Activated CD4-positive, alpha-beta memory T cell treated with anti-CD3 and anti-CD28 coated beads for 36 hours (primary cell): ENCODE measurements at regions not wholly inside any gene's neighbourhood (a gene's known extent, or its start where the extent isn't known, plus 50 kb on each side); places are given as distances from the start of the nearest gene placed in this dataset.
"Not testable (repeated sequence)": the region's sequence is repeated elsewhere in the genome, so short reads cannot be mapped to it uniquely, and the experiment has no call there.

ENCODE experiments used
- CTCF ChIA-PET: fragments of 350-600 bp; sonication (Branson Sonifier 250); formaldehyde crosslinking; loops from one replicate; lab custom pipeline; 2021; ENCODE audit warnings: antibody characterized with exemption, inconsistent platforms; lab: Charles Lee
- POLR2A ChIA-PET: fragments of 350-600 bp; sonication (Branson Sonifier 250); formaldehyde crosslinking; loops from one replicate; lab custom pipeline; 2021; ENCODE audit warnings: antibody characterized with exemption; lab: Charles Lee
- DNase-seq: peaks from one replicate; pipeline ENCODE4 v3.0.0-alpha.2; 2020
- H3K27ac Mint-ChIP-seq: one replicate; pipeline ENCODE4 v1.8.0; 2021; ENCODE audit warnings: mixed read lengths
- H3K27me3 Mint-ChIP-seq: one replicate; pipeline ENCODE4 v1.8.0; 2021; ENCODE audit warnings: mixed read lengths
- H3K36me3 Mint-ChIP-seq: one replicate; pipeline ENCODE4 v1.8.0; 2021; ENCODE audit warnings: mixed read lengths
- H3K4me1 Mint-ChIP-seq: one replicate; pipeline ENCODE4 v1.8.0; 2021; ENCODE audit warnings: low read depth, mixed read lengths
- H3K4me3 Mint-ChIP-seq: one replicate; pipeline ENCODE4 v1.8.0; 2021; ENCODE audit warnings: mild to moderate bottlenecking, mixed read lengths
- H3K9me3 Mint-ChIP-seq: one replicate; pipeline ENCODE4 v1.8.0; 2021; ENCODE audit warnings: mixed read lengths
- intact Hi-C: fragments of 100-400 bp; cut with micrococcal nuclease; formaldehyde crosslinking; loops from one replicate; pipeline ENCODE4 v1.15.1; 2023

GRCh38 chr1:80158266-80158665 lies 1151.7 kb upstream of the ADGRL4 start:
- H3K36me3 Mint-ChIP-seq = no peaks in the 10 kb centered on the region
- H3K4me3 Mint-ChIP-seq = no peak overlapping the region
- POLR2A ChIA-PET = no interaction called here
- no peak overlapping the region for H3K27ac Mint-ChIP-seq
- H3K4me1 Mint-ChIP-seq = no peaks in the 10 kb centered on the region
- no peak for DNase-seq
- H3K9me3 Mint-ChIP-seq = peaks cover 12% of the 10 kb centered on the region
- CTCF ChIA-PET = no interaction called here
- intact Hi-C loops = no loop called here
- no peaks in the 10 kb centered on the region for H3K27me3 Mint-ChIP-seq

DNA sequence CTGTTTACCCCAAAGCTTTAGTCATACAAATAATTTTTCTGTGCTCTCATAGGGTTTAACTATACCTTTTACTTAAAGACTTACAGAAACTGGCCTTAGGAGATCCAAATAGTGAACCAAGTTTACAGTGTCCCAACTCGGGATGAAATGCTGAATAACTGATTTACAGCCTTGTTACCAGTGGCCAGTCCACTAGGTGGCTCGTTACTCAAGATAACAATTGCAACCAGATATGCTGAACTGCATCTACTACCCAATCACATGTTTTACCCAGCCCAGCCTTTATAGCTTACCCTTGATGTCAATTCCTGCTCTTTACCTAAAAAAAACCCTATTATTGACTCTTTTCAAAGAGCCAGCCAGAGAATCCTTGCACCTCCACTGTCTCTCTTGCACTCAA lies 1148.8 kb upstream of the ADGRL4 start:
- H3K4me3 Mint-ChIP-seq = no peak overlapping the region
- H3K9me3 Mint-ChIP-seq = peaks cover 16% of the 10 kb centered on the region
- CTCF ChIA-PET = no interaction called here
- H3K27me3 Mint-ChIP-seq = no peaks in the 10 kb centered on the region
- POLR2A ChIA-PET = no interaction called here
- H3K27ac Mint-ChIP-seq = no peak overlapping the region
- intact Hi-C loops = no loop called here
- H3K36me3 Mint-ChIP-seq = no peaks in the 10 kb centered on the region
- H3K4me1 Mint-ChIP-seq = no peaks in the 10 kb centered on the region
- DNase-seq = no peak

DNA sequence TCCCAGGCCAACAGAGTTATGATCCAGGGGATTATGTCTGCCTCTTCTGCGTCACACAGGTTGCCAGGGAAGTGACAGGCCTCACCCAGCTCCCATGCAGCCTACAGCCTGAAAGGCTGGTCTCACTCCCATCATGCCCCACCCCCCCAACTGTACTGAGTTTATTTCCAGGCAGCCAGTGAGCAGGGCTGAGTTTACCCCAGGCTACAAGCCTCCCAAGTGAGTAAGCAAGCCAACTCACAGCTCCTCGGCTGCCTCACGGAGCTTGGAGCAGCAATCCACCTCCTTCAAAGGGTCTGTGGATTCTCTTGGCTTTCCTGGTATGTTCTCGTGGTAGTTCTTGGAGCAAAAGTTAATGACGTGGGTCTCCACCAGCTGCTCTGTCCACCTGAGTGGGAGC lies 1147.6 kb upstream of the ADGRL4 start:
- Mint-ChIP-seq H3K36me3 (no peaks in the 10 kb centered on the region), H3K4me3 (no peak overlapping the region), H3K27ac (no peak overlapping the region), H3K4me1 (no peaks in the 10 kb centered on the region), H3K9me3 (peaks cover 17% of the 10 kb centered on the region), H3K27me3 (no peaks in the 10 kb centered on the region)
- POLR2A ChIA-PET = no interaction called here
- intact Hi-C loops = no loop called here
- no peak for DNase-seq
- CTCF ChIA-PET = no interaction called here

DNA sequence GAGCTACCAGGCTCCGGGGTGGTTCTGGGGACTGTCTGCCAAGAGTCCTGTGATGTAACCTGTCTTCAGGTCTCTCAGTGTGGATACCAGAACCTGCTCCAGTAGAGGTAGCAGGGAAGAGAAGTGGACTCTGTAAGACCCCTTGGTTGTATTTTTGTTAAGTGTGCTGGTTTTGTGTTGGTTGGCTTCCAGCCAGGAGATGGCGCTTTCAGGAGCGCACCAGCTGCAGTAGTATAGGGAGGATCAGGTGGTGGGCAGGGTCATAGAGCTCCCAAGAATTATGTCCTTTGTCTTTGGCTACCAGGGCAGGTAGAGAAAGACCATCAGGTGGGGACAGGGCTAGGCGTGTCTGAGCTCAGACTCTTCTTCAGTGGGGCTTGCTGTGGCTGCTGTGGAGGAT lies 1147.2 kb upstream of the ADGRL4 start:
- CTCF ChIA-PET = no interaction called here
- Mint-ChIP-seq H3K9me3 (peaks cover 19% of the 10 kb centered on the region), H3K27ac (no peak overlapping the region), H3K4me1 (no peaks in the 10 kb centered on the region), H3K36me3 (no peaks in the 10 kb centered on the region), H3K27me3 (no peaks in the 10 kb centered on the region), H3K4me3 (no peak overlapping the region)
- DNase-seq = no peak
- intact Hi-C loops = no loop called here
- POLR2A ChIA-PET = no interaction called here

DNA sequence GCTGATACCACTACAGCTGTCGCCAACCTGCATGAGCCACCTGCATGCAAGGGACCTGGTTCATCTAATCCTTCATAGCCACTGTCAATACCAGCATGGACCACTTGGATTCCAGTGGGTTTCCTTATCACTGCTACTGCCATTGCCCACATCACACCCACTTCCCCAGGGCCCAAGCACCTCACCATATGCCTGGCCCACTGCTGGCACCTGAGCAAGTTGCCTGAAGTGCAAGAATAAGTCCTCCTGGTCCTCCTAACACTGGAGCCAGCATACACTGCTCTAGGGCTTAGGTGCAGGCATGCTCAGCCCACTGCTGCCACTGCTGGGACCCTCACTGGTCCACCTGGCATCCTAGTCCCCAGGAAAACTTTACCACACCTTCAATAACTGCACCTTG lies 1136.8 kb upstream of the ADGRL4 start:
- POLR2A ChIA-PET = no interaction called here

GRCh38 chr1:80137946-80138602 lies 1131.5 kb upstream of the ADGRL4 start:
- POLR2A ChIA-PET, H3K4me1 Mint-ChIP-seq, H3K36me3 Mint-ChIP-seq, H3K27ac Mint-ChIP-seq, H3K4me3 Mint-ChIP-seq, H3K9me3 Mint-ChIP-seq, DNase-seq, H3K27me3 Mint-ChIP-seq, CTCF ChIA-PET, intact Hi-C loops: not testable (repeated sequence)

More for the DNA sequence above, 1136.8 kb upstream of the ADGRL4 start:
- Mint-ChIP-seq H3K27me3 (no peaks in the 10 kb centered on the region), H3K4me3 (no peak overlapping the region), H3K36me3 (no peaks in the 10 kb centered on the region), H3K4me1 (no peaks in the 10 kb centered on the region), H3K27ac (no peak overlapping the region), H3K9me3 (peaks cover 25% of the 10 kb centered on the region)
- intact Hi-C loops = no loop called here
- DNase-seq = no peak
- CTCF ChIA-PET = no interaction called here

DNA sequence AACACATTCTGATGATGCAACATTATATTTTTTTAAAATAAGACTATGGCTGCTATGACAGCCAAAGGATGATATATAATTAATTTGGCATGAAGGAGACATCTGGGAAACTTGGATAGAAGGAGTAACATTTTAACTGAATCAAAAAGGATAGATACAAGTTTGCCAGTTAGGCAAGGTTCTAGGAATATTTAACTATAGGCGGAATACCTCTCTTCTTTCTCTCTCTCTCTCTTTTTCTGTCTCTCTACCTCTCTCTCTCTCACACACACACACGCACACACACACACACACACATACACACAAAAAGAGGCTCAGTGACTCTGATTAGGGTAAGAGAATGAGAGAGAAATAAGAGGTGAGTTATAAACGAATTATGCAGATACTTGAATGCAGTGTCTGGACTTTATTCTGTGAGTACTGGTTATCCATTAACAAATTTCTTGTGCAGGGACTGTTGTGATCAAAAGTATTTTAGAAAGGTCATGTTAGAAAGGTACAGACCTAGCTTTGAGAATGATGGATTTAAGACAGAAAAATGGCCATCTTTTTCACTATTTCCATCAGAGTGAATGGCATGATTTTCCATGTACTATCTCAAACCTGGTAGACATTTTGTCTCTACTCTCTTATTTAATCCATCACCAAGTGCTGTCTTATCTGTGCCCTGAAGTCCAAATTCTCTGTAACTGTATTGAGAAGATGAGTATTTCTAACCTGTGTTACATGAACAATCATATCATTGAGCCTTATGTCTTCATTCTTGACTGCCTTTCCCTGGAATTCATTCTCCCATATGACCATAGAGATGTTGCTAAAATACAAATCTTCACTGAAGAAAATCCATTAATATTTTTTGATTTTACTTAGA lies 1106.9 kb upstream of the ADGRL4 start:
- CTCF ChIA-PET = no interaction called here
- Mint-ChIP-seq H3K4me3 (no peak overlapping the region), H3K9me3 (peaks cover 42% of the 10 kb centered on the region), H3K4me1 (no peaks in the 10 kb centered on the region), H3K27ac (no peak overlapping the region), H3K27me3 (no peaks in the 10 kb centered on the region), H3K36me3 (no peaks in the 10 kb centered on the region)
- intact Hi-C loops = no loop called here
- no peak for DNase-seq
- POLR2A ChIA-PET = no interaction called here

GRCh38 chr1:80101159-80101558 lies 1094.6 kb upstream of the ADGRL4 start:
- intact Hi-C loops = no loop called here

GRCh38 chr1:80099713-80100112 lies 1093.2 kb upstream of the ADGRL4 start:
- CTCF ChIA-PET = no interaction called here
- POLR2A ChIA-PET = no interaction called here
- Mint-ChIP-seq H3K27ac (no peak overlapping the region), H3K4me3 (no peak overlapping the region), H3K27me3 (no peaks in the 10 kb centered on the region), H3K4me1 (no peaks in the 10 kb centered on the region), H3K9me3 (peaks cover 31% of the 10 kb centered on the region), H3K36me3 (no peaks in the 10 kb centered on the region)
- DNase-seq = no peak
- intact Hi-C loops = no loop called here

More at GRCh38 chr1:80101159-80101558, 1094.6 kb upstream of the ADGRL4 start:
- Mint-ChIP-seq H3K36me3 (no peaks in the 10 kb centered on the region), H3K9me3 (peaks cover 31% of the 10 kb centered on the region), H3K4me1 (no peaks in the 10 kb centered on the region), H3K4me3 (no peak overlapping the region), H3K27me3 (no peaks in the 10 kb centered on the region), H3K27ac (no peak overlapping the region)
- ChIA-PET CTCF (no interaction called here), POLR2A (no interaction called here)
- no peak for DNase-seq

GRCh38 chr1:80085067-80085466 lies 1078.5 kb upstream of the ADGRL4 start:
- intact Hi-C loops = no loop called here
- H3K36me3 Mint-ChIP-seq = no peaks in the 10 kb centered on the region
- H3K4me3 Mint-ChIP-seq = no peak overlapping the region
- no peak overlapping the region for H3K27ac Mint-ChIP-seq
- H3K9me3 Mint-ChIP-seq = peaks cover 25% of the 10 kb centered on the region
- CTCF ChIA-PET = no interaction called here
- no peaks in the 10 kb centered on the region for H3K27me3 Mint-ChIP-seq
- no peak for DNase-seq
- POLR2A ChIA-PET = no interaction called here
- H3K4me1 Mint-ChIP-seq = no peaks in the 10 kb centered on the region

DNA sequence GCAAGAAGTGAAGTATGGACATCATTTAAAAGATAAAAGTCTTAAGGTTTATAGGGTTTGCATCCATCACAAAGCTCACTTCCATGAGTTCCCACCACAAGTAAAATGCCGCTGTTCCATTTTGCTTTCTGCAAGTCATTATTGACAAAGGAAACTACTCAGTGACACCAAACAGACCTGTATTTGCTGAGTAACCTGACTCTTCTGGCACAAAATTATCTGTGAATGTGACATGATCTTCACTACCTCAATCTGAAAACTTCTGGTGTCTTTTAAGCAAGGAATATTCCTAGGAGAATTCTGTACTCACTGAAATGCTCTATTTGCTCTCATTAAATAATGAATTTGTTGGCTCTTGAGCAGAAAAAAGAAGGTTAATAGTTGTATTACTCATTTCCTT lies 1077.4 kb upstream of the ADGRL4 start:
- H3K36me3 Mint-ChIP-seq = no peaks in the 10 kb centered on the region

DNA sequence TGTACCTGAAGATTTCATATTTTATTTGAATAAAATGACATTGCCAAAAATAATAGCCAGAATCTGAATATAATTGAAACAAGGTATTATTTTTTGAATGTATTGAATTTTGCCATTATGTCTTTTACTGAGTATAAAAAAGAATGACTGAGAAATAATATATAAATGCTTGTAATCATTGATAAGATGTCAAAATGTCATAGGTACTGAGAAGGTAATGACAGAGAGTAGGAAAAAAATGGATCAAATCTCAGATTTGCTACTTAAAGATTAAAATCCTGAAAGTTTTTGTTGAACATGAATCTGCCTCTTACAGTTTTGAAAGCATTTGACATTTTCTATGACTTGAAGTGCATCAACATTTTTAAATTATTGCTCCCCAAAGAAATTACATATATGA lies 1069.9 kb upstream of the ADGRL4 start:
- ChIA-PET CTCF (no interaction called here), POLR2A (no interaction called here)
- no peak for DNase-seq
- H3K36me3 Mint-ChIP-seq = no peaks in the 10 kb centered on the region
- H3K9me3 Mint-ChIP-seq = peaks cover 15% of the 10 kb centered on the region
- H3K27me3 Mint-ChIP-seq = no peaks in the 10 kb centered on the region
- no peaks in the 10 kb centered on the region for H3K4me1 Mint-ChIP-seq
- intact Hi-C loops = no loop called here
- H3K4me3 Mint-ChIP-seq = no peak overlapping the region
- no peak overlapping the region for H3K27ac Mint-ChIP-seq

More for the DNA sequence above, 1077.4 kb upstream of the ADGRL4 start:
- POLR2A ChIA-PET = no interaction called here
- Mint-ChIP-seq H3K9me3 (peaks cover 25% of the 10 kb centered on the region), H3K27me3 (no peaks in the 10 kb centered on the region), H3K4me1 (no peaks in the 10 kb centered on the region), H3K4me3 (no peak overlapping the region), H3K27ac (no peak overlapping the region)
- intact Hi-C loops = no loop called here
- no peak for DNase-seq
- CTCF ChIA-PET = no interaction called here

GRCh38 chr1:80075351-80075750 lies 1068.8 kb upstream of the ADGRL4 start:
- no peak overlapping the region for H3K4me3 Mint-ChIP-seq
- no peaks in the 10 kb centered on the region for H3K27me3 Mint-ChIP-seq
- CTCF ChIA-PET = no interaction called here
- POLR2A ChIA-PET = no interaction called here
- no peaks in the 10 kb centered on the region for H3K36me3 Mint-ChIP-seq
- no peaks in the 10 kb centered on the region for H3K4me1 Mint-ChIP-seq
- no peak overlapping the region for H3K27ac Mint-ChIP-seq
- no peak for DNase-seq
- H3K9me3 Mint-ChIP-seq = peaks cover 10% of the 10 kb centered on the region
- intact Hi-C loops = no loop called here
